Uterus (tissue), 2 donors: ENCODE measurements at regions not wholly inside any gene's neighbourhood (a gene's known extent, or its start where the extent isn't known, plus 50 kb on each side); places are given as distances from the start of the nearest gene placed in this dataset.

Experiments used
- POLR2A ChIP-seq, 2 donors: fragments of 450-650 bp; IDR thresholded peaks; one replicate each; pipeline ENCODE4 v1.6.1; 2016; ENCODE audit warnings: antibody characterized with exemption in 2 of 2, mild to moderate bottlenecking in 1 of 2, moderate library complexity in 1 of 2
- TF ChIP-seq, protein P1 (sequence below), 4 experiments: fragments of 200-600 bp in 2 of 4; fragments of 450-650 bp in 2 of 4; sonication (generic) in 2 of 4; IDR thresholded peaks; one replicate each; pipeline ENCODE4 v1.5.1; 2016 to 2019; ENCODE audit warnings: antibody characterized with exemption in 4 of 4, mild to moderate bottlenecking in 2 of 4, moderate library complexity in 1 of 4

DNA sequence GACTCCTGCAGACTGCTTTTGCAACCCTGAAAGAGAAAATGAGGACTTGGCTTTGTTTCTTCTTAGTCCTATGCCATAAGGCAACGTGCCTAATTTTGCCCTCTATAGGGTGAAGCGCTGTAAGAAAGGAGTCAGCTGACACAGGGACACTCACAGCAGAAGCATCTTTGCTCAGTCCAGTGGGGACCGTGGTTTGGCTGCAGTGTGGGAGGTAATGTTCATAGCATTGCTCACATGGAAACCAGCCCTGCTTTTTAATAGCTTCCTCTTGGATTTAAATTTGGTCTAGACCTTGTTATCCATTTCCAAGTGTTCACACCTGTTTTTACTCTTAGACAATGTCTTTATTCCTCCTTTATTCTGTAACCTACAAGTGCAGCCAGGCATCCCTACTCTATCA, 1032.1 kb downstream of the NTRK3 start:
- TF ChIP-seq, protein P1, sequence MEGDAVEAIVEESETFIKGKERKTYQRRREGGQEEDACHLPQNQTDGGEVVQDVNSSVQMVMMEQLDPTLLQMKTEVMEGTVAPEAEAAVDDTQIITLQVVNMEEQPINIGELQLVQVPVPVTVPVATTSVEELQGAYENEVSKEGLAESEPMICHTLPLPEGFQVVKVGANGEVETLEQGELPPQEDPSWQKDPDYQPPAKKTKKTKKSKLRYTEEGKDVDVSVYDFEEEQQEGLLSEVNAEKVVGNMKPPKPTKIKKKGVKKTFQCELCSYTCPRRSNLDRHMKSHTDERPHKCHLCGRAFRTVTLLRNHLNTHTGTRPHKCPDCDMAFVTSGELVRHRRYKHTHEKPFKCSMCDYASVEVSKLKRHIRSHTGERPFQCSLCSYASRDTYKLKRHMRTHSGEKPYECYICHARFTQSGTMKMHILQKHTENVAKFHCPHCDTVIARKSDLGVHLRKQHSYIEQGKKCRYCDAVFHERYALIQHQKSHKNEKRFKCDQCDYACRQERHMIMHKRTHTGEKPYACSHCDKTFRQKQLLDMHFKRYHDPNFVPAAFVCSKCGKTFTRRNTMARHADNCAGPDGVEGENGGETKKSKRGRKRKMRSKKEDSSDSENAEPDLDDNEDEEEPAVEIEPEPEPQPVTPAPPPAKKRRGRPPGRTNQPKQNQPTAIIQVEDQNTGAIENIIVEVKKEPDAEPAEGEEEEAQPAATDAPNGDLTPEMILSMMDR (IDR thresholded peaks at IDR 0.05), result no peak
- no peak for TF ChIP-seq POLR2A (IDR thresholded peaks at IDR 0.05)
